ENCODE measurements at regions not wholly inside any gene's neighbourhood (a gene's known extent, or its start where the extent isn't known, plus 50 kb on each side); places are given as distances from the start of the nearest gene placed in this dataset.

GRCh38 chr13:33524086-33524485 is 238.5 kb upstream of the STARD13 start:
- no peak for TF ChIP-seq CTCF (conservative IDR thresholded peaks at IDR 0.05; ENCODE audit: low read depth, low read length)
- TF ChIP-seq POLR2A (IDR thresholded peaks at IDR 0.05; ENCODE audit: low read depth, low read length) = no peak
- no peak for TF ChIP-seq SMC3 (IDR thresholded peaks at IDR 0.05; ENCODE audit: low read depth, low read length)
- TF ChIP-seq NFE2L2 (IDR thresholded peaks at IDR 0.05; ENCODE audit: low read depth, low read length) = no peak
- no peak for TF ChIP-seq CEBPB (IDR thresholded peaks at IDR 0.05; ENCODE audit: low read depth, low read length)
- no peak for TF ChIP-seq RFX5 (IDR thresholded peaks at IDR 0.05; ENCODE audit: low read depth, low read length)
- no peak for TF ChIP-seq RCOR1 (IDR thresholded peaks at IDR 0.05; ENCODE audit: insufficient replicate concordance, low read length)
- no peak for TF ChIP-seq CHD1 (IDR thresholded peaks at IDR 0.05; ENCODE audit: low read depth, low read length)
- TF ChIP-seq, protein P1, sequence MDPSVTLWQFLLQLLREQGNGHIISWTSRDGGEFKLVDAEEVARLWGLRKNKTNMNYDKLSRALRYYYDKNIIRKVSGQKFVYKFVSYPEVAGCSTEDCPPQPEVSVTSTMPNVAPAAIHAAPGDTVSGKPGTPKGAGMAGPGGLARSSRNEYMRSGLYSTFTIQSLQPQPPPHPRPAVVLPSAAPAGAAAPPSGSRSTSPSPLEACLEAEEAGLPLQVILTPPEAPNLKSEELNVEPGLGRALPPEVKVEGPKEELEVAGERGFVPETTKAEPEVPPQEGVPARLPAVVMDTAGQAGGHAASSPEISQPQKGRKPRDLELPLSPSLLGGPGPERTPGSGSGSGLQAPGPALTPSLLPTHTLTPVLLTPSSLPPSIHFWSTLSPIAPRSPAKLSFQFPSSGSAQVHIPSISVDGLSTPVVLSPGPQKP (IDR thresholded peaks at IDR 0.05; ENCODE audit: borderline replicate concordance, low read depth, low read length) = no peak
- TF ChIP-seq, protein P2, sequence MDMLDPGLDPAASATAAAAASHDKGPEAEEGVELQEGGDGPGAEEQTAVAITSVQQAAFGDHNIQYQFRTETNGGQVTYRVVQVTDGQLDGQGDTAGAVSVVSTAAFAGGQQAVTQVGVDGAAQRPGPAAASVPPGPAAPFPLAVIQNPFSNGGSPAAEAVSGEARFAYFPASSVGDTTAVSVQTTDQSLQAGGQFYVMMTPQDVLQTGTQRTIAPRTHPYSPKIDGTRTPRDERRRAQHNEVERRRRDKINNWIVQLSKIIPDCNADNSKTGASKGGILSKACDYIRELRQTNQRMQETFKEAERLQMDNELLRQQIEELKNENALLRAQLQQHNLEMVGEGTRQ (IDR thresholded peaks at IDR 0.05; ENCODE audit: low read depth, low read length) = no peak
- no peak for TF ChIP-seq FOS (IDR thresholded peaks at IDR 0.05; ENCODE audit: low read depth, low read length)
- TF ChIP-seq MXI1 (IDR thresholded peaks at IDR 0.05; ENCODE audit: borderline replicate concordance, low read depth, low read length) = no peak
- no peak for TF ChIP-seq RAD21 (IDR thresholded peaks at IDR 0.05; ENCODE audit: low read length)

Measured in IMR-90 (cell line).